Natural killer cell (primary cell): ENCODE measurements at regions not wholly inside any gene's neighbourhood (a gene's known extent, or its start where the extent isn't known, plus 50 kb on each side); places are given as distances from the start of the nearest gene placed in this dataset.

ENCODE experiments used
- ATAC-seq, 3 donors: fragments of 150-1000 bp in 2 of 3; fragments of 200-7000 bp in 1 of 3; cut with Tn5 transposase; 1 replicate in 1 of 3; 2 replicates in 2 of 3; pipeline ENCODE4 v1.10.0; 2021; ENCODE audit warnings: mild to moderate bottlenecking in 2 of 3, moderate library complexity in 2 of 3
- DNase-seq, 2 donors: peaks; one replicate each; pipeline versions ENCODE4 v3.0.0 to v3.0.0-alpha.2; 2013 to 2021; ENCODE audit warnings: mixed read lengths in 1 of 2
- H3K27ac ChIP-seq: one replicate; pipeline ENCODE4 v1.5.1; 2013; ENCODE audit warnings: mild to moderate bottlenecking, low read length
- H3K27me3 ChIP-seq: one replicate; pipeline ENCODE4 v1.6.1; 2013; ENCODE audit warnings: low read length; ENCODE audit not compliant: control insufficient read depth, insufficient read depth
- H3K36me3 ChIP-seq: one replicate; pipeline ENCODE4 v1.6.1; 2013; ENCODE audit warnings: low read length; ENCODE audit not compliant: control insufficient read depth, insufficient read depth
- H3K4me1 ChIP-seq: one replicate; pipeline ENCODE4 v1.6.1; 2013; ENCODE audit warnings: low read length; ENCODE audit not compliant: control insufficient read depth, insufficient read depth
- H3K4me3 ChIP-seq: one replicate; pipeline ENCODE4 v1.5.1; 2013; ENCODE audit warnings: low read length
- H3K9me3 ChIP-seq: one replicate; pipeline ENCODE4 v1.6.1; 2013; ENCODE audit warnings: low read length; ENCODE audit not compliant: control insufficient read depth, insufficient read depth
- H3K27ac Mint-ChIP-seq, 2 donors: one replicate each; pipeline ENCODE4 v1.8.0; 2022; ENCODE audit warnings: mild to moderate bottlenecking in 2 of 2, mixed read lengths in 2 of 2, moderate library complexity in 1 of 2
- H3K27me3 Mint-ChIP-seq, 2 donors: one replicate each; pipeline ENCODE4 v1.8.0; 2022; ENCODE audit warnings: low read depth in 2 of 2, mixed read lengths in 2 of 2
- H3K36me3 Mint-ChIP-seq: one replicate; pipeline ENCODE4 v1.8.0; 2022; ENCODE audit warnings: mixed read lengths
- H3K4me1 Mint-ChIP-seq, 2 donors: one replicate each; pipeline ENCODE4 v1.8.0; 2022; ENCODE audit warnings: mixed read lengths in 2 of 2
- H3K4me3 Mint-ChIP-seq: one replicate; pipeline ENCODE4 v1.8.0; 2022; ENCODE audit warnings: mild to moderate bottlenecking, moderate library complexity, mixed read lengths
- H3K9me3 Mint-ChIP-seq, 2 donors: one replicate each; pipeline ENCODE4 v1.8.0; 2022; ENCODE audit warnings: mixed read lengths in 2 of 2
- CTCF ChIP-seq: fragments of 200-600 bp; IDR thresholded peaks from one replicate; pipeline ENCODE4 v1.8.0; 2022; ENCODE audit warnings: antibody characterized with exemption
- WGBS: methylation state at CpG from one replicate; pipeline ENCODE4 v1.1.7; 2013; ENCODE audit warnings: missing lambda C conversion rate; ENCODE audit not compliant: insufficient coverage; 5-methylcytosine and 5-hydroxymethylcytosine counted together
- intact Hi-C: fragments of 100-400 bp; cut with micrococcal nuclease; formaldehyde crosslinking; loops from one replicate; pipeline ENCODE4 v1.14.2; 2022

GRCh38 chrX:1006156-1006730 is 206.2 kb downstream of the CRLF2 start:
- no peak for DNase-seq
- Histone ChIP-seq H3K27ac (no peak overlapping the region), H3K4me1 (no peaks in the 10 kb centered on the region), H3K36me3 (no peaks in the 10 kb centered on the region), H3K4me3 (no peak overlapping the region), H3K9me3 (no peaks in the 10 kb centered on the region), H3K27me3 (no peaks in the 10 kb centered on the region)
- 98% methylated on average over 19 of the region's 20 CpGs for WGBS
- H3K9me3 Mint-ChIP-seq, result no peaks in the 10 kb centered on the region
- H3K4me1 Mint-ChIP-seq, result no peaks in the 10 kb centered on the region
- no peak for TF ChIP-seq CTCF
- H3K27ac Mint-ChIP-seq, result no peak overlapping the region
- H3K4me3 Mint-ChIP-seq, result no peak overlapping the region
- no peaks in the 10 kb centered on the region for H3K27me3 Mint-ChIP-seq
- no peaks in the 10 kb centered on the region for H3K36me3 Mint-ChIP-seq
- intact Hi-C loops, result no loop called here
- no peak for ATAC-seq

GRCh38 chrX:1002611-1003010 is 209.8 kb downstream of the CRLF2 start:
- no peaks in the 10 kb centered on the region for H3K27me3 ChIP-seq
- Mint-ChIP-seq H3K4me3 (no peak overlapping the region), H3K36me3 (no peaks in the 10 kb centered on the region), H3K9me3 (no peaks in the 10 kb centered on the region), H3K27me3 (no peaks in the 10 kb centered on the region), H3K4me1 (no peaks in the 10 kb centered on the region), H3K27ac (no peak overlapping the region)
- no peak for DNase-seq
- no peak overlapping the region for H3K4me3 ChIP-seq
- WGBS, result 91% methylated on average over 19 of the region's 23 CpGs
- no peaks in the 10 kb centered on the region for H3K36me3 ChIP-seq
- H3K4me1 ChIP-seq, result no peaks in the 10 kb centered on the region
- H3K9me3 ChIP-seq, result no peaks in the 10 kb centered on the region
- no peak overlapping the region for H3K27ac ChIP-seq
- ATAC-seq, result no peak
- intact Hi-C loops, result no loop called here
- TF ChIP-seq CTCF, result no peak

- Histone ChIP-seq H3K36me3 (no peaks in the 10 kb centered on the region), H3K4me3 (no peak overlapping the region), H3K4me1 (no peaks in the 10 kb centered on the region), H3K9me3 (no peaks in the 10 kb centered on the region), H3K27me3 (no peaks in the 10 kb centered on the region), H3K27ac (no peak overlapping the region)
- ATAC-seq (no peak), DNase-seq (no peak)
- no peaks in the 10 kb centered on the region for H3K4me1 Mint-ChIP-seq
- no peak for TF ChIP-seq CTCF
- H3K9me3 Mint-ChIP-seq, result peaks cover 2 to 4% of the 10 kb centered on the region in 2 donors
- H3K27me3 Mint-ChIP-seq, result no peaks in the 10 kb centered on the region
- intact Hi-C loops, result no loop called here
- 43% methylated on average over 10 of the region's 10 CpGs for WGBS
- H3K4me3 Mint-ChIP-seq, result no peak overlapping the region
- no peak overlapping the region for H3K27ac Mint-ChIP-seq
- no peaks in the 10 kb centered on the region for H3K36me3 Mint-ChIP-seq
Measured at GRCh38 chrX:997631-998137, 214.8 kb downstream of the CRLF2 start.

- H3K36me3 Mint-ChIP-seq, result no peaks in the 10 kb centered on the region
- ATAC-seq, result no peak
- Histone ChIP-seq H3K27ac (no peak overlapping the region), H3K4me3 (no peak overlapping the region), H3K27me3 (no peaks in the 10 kb centered on the region), H3K4me1 (no peaks in the 10 kb centered on the region), H3K9me3 (no peaks in the 10 kb centered on the region), H3K36me3 (no peaks in the 10 kb centered on the region)
- DNase-seq, result no peak
- H3K27me3 Mint-ChIP-seq, result no peaks in the 10 kb centered on the region
- WGBS, result 96% methylated on average over 2 of the region's 2 CpGs
- H3K27ac Mint-ChIP-seq, result no peak overlapping the region
- H3K9me3 Mint-ChIP-seq, result peaks cover 16% of the 10 kb centered on the region in 2 donors
- no peak for TF ChIP-seq CTCF
- peaks cover 0 to 8% of the 10 kb centered on the region in 2 donors for H3K4me1 Mint-ChIP-seq
- no peak overlapping the region for H3K4me3 Mint-ChIP-seq
- intact Hi-C loops, result no loop called here
Measured at GRCh38 chrX:994780-995179, 217.7 kb downstream of the CRLF2 start.
